HCT116 (cell line): ENCODE measurements at regions not wholly inside any gene's neighbourhood (a gene's known extent, or its start where the extent isn't known, plus 50 kb on each side); places are given as distances from the start of the nearest gene placed in this dataset.

Source experiments
- ATAC-seq: fragments of 200-7000 bp; cut with Tn5 transposase; 2 replicates; pipeline ENCODE4 v1.9.1; 2020; ENCODE audit warnings: mild to moderate bottlenecking, moderate library complexity
- BruUV-seq: library from RNA; stranded (reverse); fragments of 400-500 nt; replicated peaks from 2 replicates; lab custom pipeline; 2021; lab: Mats Ljungman, UMichigan
- CTCF ChIA-PET: fragments of 300-600 bp; sonication (Branson Sonifier 250); formaldehyde crosslinking; loops from one replicate; lab custom pipeline; 2021; ENCODE audit warnings: antibody characterized with exemption; lab: Charles Lee
- POLR2A ChIA-PET: fragments of 300-600, 350-600 bp; sonication (Branson Sonifier 250); formaldehyde crosslinking; loops from one replicate; lab custom pipeline; 2021; ENCODE audit warnings: antibody characterized with exemption; lab: Charles Lee
- RAD21 ChIA-PET, 2 experiments: fragments of 300-600 bp; sonication (Branson Sonifier 250); formaldehyde crosslinking; loops; one replicate each; lab custom pipeline; 2023; ENCODE audit warnings: low total read pairs in 2 of 2; ENCODE audit not compliant: uncharacterized antibody in 2 of 2, unreplicated experiment in 2 of 2, low non-redundant PET in 1 of 2; lab: Charles Lee
- DNase-seq: peaks from one replicate; pipeline ENCODE4 v3.0.0-alpha.2; 2010; ENCODE audit warnings: low read depth, low spot score
- H2AFZ ChIP-seq: fragments of 200-600 bp; shearing (Covaris generic), sonication (generic); 2 replicates; pipeline ENCODE4 v1.6.1; 2017; ENCODE audit warnings: low read depth, mixed run types, mixed read lengths, antibody characterized with exemption, low read length; ENCODE audit not compliant: poor library complexity, severe bottlenecking
- H3K27ac ChIP-seq: 2 replicates; pipeline ENCODE4 v1.5.1; 2012; ENCODE audit warnings: low read depth, low read length
- H3K27me3 ChIP-seq: fragments of 200-600 bp; sonication (generic); 2 replicates; pipeline ENCODE4 v1.6.1; 2016; ENCODE audit warnings: mixed run types, low read length, mixed read lengths; ENCODE audit not compliant: insufficient read depth
- H3K36me3 ChIP-seq, 2 experiments: fragments of 200-500 bp in 1 of 2; fragments of 200-600 bp in 1 of 2; sonication (Bioruptor generic) in 1 of 2; sonication (generic) in 1 of 2; 2 replicates each; pipeline versions ENCODE4 v1.5.1 to v1.6.1; 2014 to 2016; ENCODE audit warnings: low read length in 2 of 2, inconsistent platforms in 1 of 2, mixed read lengths in 1 of 2, mixed run types in 1 of 2; ENCODE audit not compliant: insufficient read depth in 2 of 2, control insufficient read depth in 1 of 2
- H3K4me1 ChIP-seq, 2 experiments: fragments of 200-600 bp in 1 of 2; sonication (generic) in 1 of 2; 2 replicates each; pipeline versions ENCODE4 v1.5.1 to v1.6.1; 2012 to 2017; ENCODE audit warnings: low read length in 2 of 2, inconsistent platforms in 1 of 2, mild to moderate bottlenecking in 1 of 2, mixed read lengths in 1 of 2, mixed run types in 1 of 2, moderate library complexity in 1 of 2; ENCODE audit not compliant: insufficient read depth in 2 of 2, control insufficient read depth in 1 of 2
- H3K4me2 ChIP-seq: fragments of 200-600 bp; sonication (generic); 2 replicates; pipeline ENCODE4 v1.6.1; 2017; ENCODE audit warnings: mixed run types, low read length, mixed read lengths
- H3K4me3 ChIP-seq, 2 experiments: fragments of 200-600 bp in 1 of 2; sonication (generic) in 1 of 2; replicated peaks in 1 of 2; 2 replicates each; pipeline ENCODE4 v1.5.1; 2011 to 2016; ENCODE audit warnings: low read length in 2 of 2, control low read depth in 1 of 2, low read depth in 1 of 2, mild to moderate bottlenecking in 1 of 2, mixed read lengths in 1 of 2, mixed run types in 1 of 2
- H3K79me2 ChIP-seq: fragments of 200-600 bp; sonication (generic); 2 replicates; pipeline ENCODE4 v1.6.1; 2017; ENCODE audit warnings: mild to moderate bottlenecking, mixed run types, low read length, moderate library complexity, mixed read lengths; ENCODE audit not compliant: insufficient read depth
- H3K9ac ChIP-seq: fragments of 200-600 bp; sonication (generic); 2 replicates; pipeline ENCODE4 v1.6.1; 2016; ENCODE audit warnings: low read length, mixed read lengths
- H3K9me2 ChIP-seq: fragments of 200-600 bp; sonication (generic), shearing (Covaris generic); 2 replicates; pipeline ENCODE4 v1.6.1; 2017; ENCODE audit warnings: mixed run types, mild to moderate bottlenecking, moderate library complexity; ENCODE audit not compliant: insufficient read depth
- H3K9me3 ChIP-seq, 2 experiments: fragments of 200-500 bp in 1 of 2; fragments of 200-600 bp in 1 of 2; sonication (Bioruptor generic) in 1 of 2; sonication (generic) in 1 of 2; 2 replicates each; pipeline ENCODE4 v1.6.1; 2014 to 2017; ENCODE audit warnings: low read length in 2 of 2, mixed read lengths in 2 of 2, inconsistent platforms in 1 of 2, low read depth in 1 of 2, mild to moderate bottlenecking in 1 of 2, mixed run types in 1 of 2, moderate library complexity in 1 of 2; ENCODE audit not compliant: control insufficient read depth in 1 of 2, insufficient read depth in 1 of 2
- H4K20me1 ChIP-seq: fragments of 200-600 bp; sonication (generic), shearing (Covaris generic); 2 replicates; pipeline ENCODE4 v1.6.1; 2017; ENCODE audit warnings: mixed run types, mild to moderate bottlenecking, moderate library complexity; ENCODE audit not compliant: insufficient read depth
- CBX3 ChIP-seq: IDR thresholded peaks from 2 replicates; pipeline ENCODE4 v1.6.1; 2012; ENCODE audit warnings: low read depth
- CEBPB ChIP-seq: IDR thresholded peaks from 2 replicates; pipeline ENCODE4 v1.6.1; 2012; ENCODE audit warnings: low read depth
- CTCF ChIP-seq, 3 experiments: fragments of 200-600 bp in 1 of 3; sonication (generic) in 1 of 3; IDR thresholded peaks in 2 of 3; conservative IDR thresholded peaks in 1 of 3; 2 replicates each; pipeline ENCODE4 v1.5.1; 2012 to 2017; ENCODE audit warnings: low read depth in 2 of 3, low read length in 2 of 3, antibody characterized with exemption in 1 of 3, borderline replicate concordance in 1 of 3, control low read depth in 1 of 3, mild to moderate bottlenecking in 1 of 3, mixed read lengths in 1 of 3, mixed run types in 1 of 3, moderate library complexity in 1 of 3; ENCODE audit not compliant: insufficient read depth in 1 of 3
- EGR1 ChIP-seq: IDR thresholded peaks from 2 replicates; pipeline ENCODE4 v1.6.1; 2012; ENCODE audit warnings: low read depth
- ELF1 ChIP-seq: IDR thresholded peaks from 2 replicates; pipeline ENCODE4 v1.6.1; 2012; ENCODE audit warnings: low read depth, borderline replicate concordance
- EZH2 ChIP-seq: fragments of 200-600 bp; sonication (generic); IDR thresholded peaks from 2 replicates; pipeline ENCODE4 v1.6.1; 2017; ENCODE audit warnings: antibody characterized with exemption, mixed run types
- FOSL1 ChIP-seq: IDR thresholded peaks from 2 replicates; pipeline ENCODE4 v1.6.1; 2012; ENCODE audit warnings: low read depth
- JUND ChIP-seq: IDR thresholded peaks from 2 replicates; pipeline ENCODE4 v1.6.1; 2012
- MAX ChIP-seq: IDR thresholded peaks from 2 replicates; pipeline ENCODE4 v1.6.1; 2012
- POLR2A ChIP-seq: IDR thresholded peaks from 2 replicates; pipeline ENCODE4 v1.7.0; 2011; ENCODE audit warnings: borderline replicate concordance; ENCODE audit not compliant: insufficient read depth, insufficient read length; ENCODE audit errors: extremely low read depth
- POLR2AphosphoS5 ChIP-seq: IDR thresholded peaks from 2 replicates; pipeline ENCODE4 v1.6.1; 2011; ENCODE audit warnings: mild to moderate bottlenecking, low read depth, low read length, moderate library complexity
- REST ChIP-seq: IDR thresholded peaks from 2 replicates; pipeline ENCODE4 v1.6.1; 2012; ENCODE audit warnings: low read depth
- SIN3A ChIP-seq: IDR thresholded peaks from 2 replicates; pipeline ENCODE4 v1.6.1; 2012; ENCODE audit warnings: low read depth
- YY1 ChIP-seq: IDR thresholded peaks from 2 replicates; pipeline ENCODE4 v1.6.1; 2011; ENCODE audit warnings: low read length, low read depth, moderate library complexity, mild to moderate bottlenecking; ENCODE audit not compliant: insufficient replicate concordance; ENCODE audit errors: extremely low read depth
- ZFX ChIP-seq: fragments of 450-650 bp; IDR thresholded peaks from 2 replicates; pipeline ENCODE4 v1.6.1; 2017
- intact Hi-C: fragments of 100-400 bp; cut with micrococcal nuclease; formaldehyde crosslinking; loops from 2 replicates; pipeline ENCODE4 v1.10.0; 2022

GRCh38 chr13:80611310-80611709 lies 270.4 kb upstream of the SPRY2 start:
- no peaks in the 10 kb centered on the region for H3K4me1 ChIP-seq
- H2AFZ ChIP-seq, result no peak overlapping the region
- H4K20me1 ChIP-seq, result no peaks in the 10 kb centered on the region
- H3K9me2 ChIP-seq, result no peaks in the 10 kb centered on the region
- no peak overlapping the region for H3K4me2 ChIP-seq
- H3K4me3 ChIP-seq, result no peak overlapping the region
- H3K27me3 ChIP-seq, result no peaks in the 10 kb centered on the region
- no peaks in the 10 kb centered on the region for H3K79me2 ChIP-seq
- no peak overlapping the region for H3K27ac ChIP-seq
- no peak for DNase-seq
- CTCF ChIA-PET, result no interaction called here
- intact Hi-C loops, result no loop called here
- TF ChIP-seq SIN3A (no peak), EGR1 (no peak), MAX (no peak), JUND (no peak), CEBPB (no peak), CTCF (IDR thresholded peaks at IDR 0.05 in 2 of 3, conservative IDR thresholded peaks at IDR 0.05 in 1 of 3; ENCODE audit: borderline replicate concordance in 1 of 3, insufficient read depth in 1 of 3, low read depth in 2 of 3, low read length in 2 of 3) (no peak), REST (no peak), ELF1 (no peak), EZH2 (no peak), POLR2AphosphoS5 (no peak), YY1 (no peak), FOSL1 (no peak), CBX3 (no peak), POLR2A (no peak), ZFX (no peak)
- TF ChIP-seq, all 23 proteins: peak for 0
- Histone ChIP-seq H3K36me3 (no peaks in the 10 kb centered on the region), H3K9me3 (0 out of 4 replicates have a peak, but pooled peaks cover 0 to 7% of the 10 kb centered on the region in 2 experiments), H3K9ac (no peak overlapping the region)
- ATAC-seq, result no peak
- no TSS peak for BruUV-seq
- POLR2A ChIA-PET, result no interaction called here
- RAD21 ChIA-PET, result no interaction called here
